GM12892 (cell line): ENCODE measurements at regions not wholly inside any gene's neighbourhood (a gene's known extent, or its start where the extent isn't known, plus 50 kb on each side); places are given as distances from the start of the nearest gene placed in this dataset.

Experiments used
- POLR2A ChIP-seq: IDR thresholded peaks from 2 replicates; pipeline ENCODE4 v1.6.1; 2011; ENCODE audit warnings: low read depth, low read length, control low read depth
- POLR2AphosphoS5 ChIP-seq: IDR thresholded peaks from 2 replicates; pipeline ENCODE4 v1.6.1; 2011; ENCODE audit warnings: low read depth, low read length, control low read depth
- TAF1 ChIP-seq: IDR thresholded peaks from 2 replicates; pipeline ENCODE4 v1.6.1; 2011; ENCODE audit warnings: low read depth, mild to moderate bottlenecking, control low read depth, low read length, borderline replicate concordance

DNA sequence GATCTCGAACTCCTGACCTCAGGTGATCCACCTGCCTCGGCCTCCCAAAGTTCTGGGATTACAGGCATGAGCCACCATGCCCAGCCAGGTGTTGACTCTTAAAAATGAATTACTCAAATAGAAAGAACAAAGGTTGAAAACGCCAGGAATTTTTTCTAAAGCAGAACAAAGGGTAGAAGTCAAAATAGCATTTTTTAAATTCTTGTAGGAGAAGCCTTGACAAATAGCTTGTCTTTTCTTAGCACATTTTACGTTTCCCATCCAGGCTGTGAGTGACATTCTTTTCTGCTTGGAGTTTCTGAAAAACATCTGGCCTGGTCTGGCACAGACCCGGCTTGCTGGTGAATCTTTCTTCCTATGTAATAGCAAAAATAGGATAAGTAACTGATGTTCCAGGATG lies 169.4 kb upstream of the ZNF462 start:
- TF ChIP-seq TAF1 (no peak), POLR2AphosphoS5 (no peak), POLR2A (no peak)
